ENCODE measurements at regions not wholly inside any gene's neighbourhood (a gene's known extent, or its start where the extent isn't known, plus 50 kb on each side); places are given as distances from the start of the nearest gene placed in this dataset.

DNA sequence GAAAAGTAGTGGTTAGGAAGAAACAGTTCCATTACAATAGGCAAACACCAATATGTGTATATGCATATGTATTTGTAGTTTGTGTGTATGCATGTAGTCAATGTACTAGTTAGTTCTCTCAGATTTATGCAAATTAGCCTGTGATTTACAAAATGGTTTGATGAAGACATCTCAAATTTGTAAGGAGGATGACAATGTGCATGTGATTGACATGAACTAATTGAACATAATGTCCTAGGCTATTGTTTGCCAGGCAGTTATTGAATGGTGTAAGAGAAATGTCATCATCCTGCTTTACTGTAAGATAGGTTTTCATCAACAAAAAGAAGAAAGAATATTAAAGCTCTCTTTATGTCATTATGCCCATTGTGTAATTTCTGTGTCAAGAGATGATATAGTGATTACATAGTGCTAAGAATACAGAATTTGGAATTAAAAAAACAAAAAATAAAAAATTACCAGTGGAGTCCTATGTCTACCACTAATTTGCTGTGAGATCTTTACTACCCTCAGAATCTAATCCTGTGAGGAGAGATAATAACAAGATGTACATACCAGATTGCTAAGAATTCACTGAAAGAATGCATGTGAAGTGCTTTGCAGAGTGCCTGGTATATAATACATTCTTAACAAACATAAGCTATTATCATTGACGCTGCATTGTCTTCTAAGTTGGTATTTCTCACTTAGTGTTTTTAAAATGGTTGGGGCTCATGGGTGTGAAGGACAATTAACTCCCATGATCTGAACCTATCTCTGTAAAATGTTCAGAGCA is 258.0 kb downstream of the CPS1 start:
- TF ChIP-seq GATA3 (IDR thresholded peaks at IDR 0.05; ENCODE audit: low read depth, low read length) (no peak), GATA2 (IDR thresholded peaks at IDR 0.05; ENCODE audit: low read depth, low read length) (no peak)
